ENCODE measurements at regions not wholly inside any gene's neighbourhood (a gene's known extent, or its start where the extent isn't known, plus 50 kb on each side); places are given as distances from the start of the nearest gene placed in this dataset.
"Not testable (repeated sequence)": the region's sequence is repeated elsewhere in the genome, so short reads cannot be mapped to it uniquely, and the experiment has no call there.

GRCh38 chr10:121380211-121380610 lies 218.0 kb downstream of the FGFR2 start:
- in situ Hi-C loops (cut with HindIII; ENCODE audit: low sequenced_read_pairs): no loop called here
- TF ChIP-seq, protein P1, sequence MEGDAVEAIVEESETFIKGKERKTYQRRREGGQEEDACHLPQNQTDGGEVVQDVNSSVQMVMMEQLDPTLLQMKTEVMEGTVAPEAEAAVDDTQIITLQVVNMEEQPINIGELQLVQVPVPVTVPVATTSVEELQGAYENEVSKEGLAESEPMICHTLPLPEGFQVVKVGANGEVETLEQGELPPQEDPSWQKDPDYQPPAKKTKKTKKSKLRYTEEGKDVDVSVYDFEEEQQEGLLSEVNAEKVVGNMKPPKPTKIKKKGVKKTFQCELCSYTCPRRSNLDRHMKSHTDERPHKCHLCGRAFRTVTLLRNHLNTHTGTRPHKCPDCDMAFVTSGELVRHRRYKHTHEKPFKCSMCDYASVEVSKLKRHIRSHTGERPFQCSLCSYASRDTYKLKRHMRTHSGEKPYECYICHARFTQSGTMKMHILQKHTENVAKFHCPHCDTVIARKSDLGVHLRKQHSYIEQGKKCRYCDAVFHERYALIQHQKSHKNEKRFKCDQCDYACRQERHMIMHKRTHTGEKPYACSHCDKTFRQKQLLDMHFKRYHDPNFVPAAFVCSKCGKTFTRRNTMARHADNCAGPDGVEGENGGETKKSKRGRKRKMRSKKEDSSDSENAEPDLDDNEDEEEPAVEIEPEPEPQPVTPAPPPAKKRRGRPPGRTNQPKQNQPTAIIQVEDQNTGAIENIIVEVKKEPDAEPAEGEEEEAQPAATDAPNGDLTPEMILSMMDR (IDR thresholded peaks at IDR 0.05; ENCODE audit: low read depth, low read length): no peak
- DNase-seq (ENCODE audit: low read depth, low spot score): no peak
- H3K4me3 ChIP-seq (ENCODE audit: low read depth, low read length): no peak overlapping the region

GRCh38 chr10:121382029-121382520 lies 216.2 kb downstream of the FGFR2 start:
- H3K4me3 ChIP-seq (ENCODE audit: low read depth, low read length); DNase-seq (ENCODE audit: low read depth, low spot score); in situ Hi-C loops (cut with HindIII; ENCODE audit: low sequenced_read_pairs): not testable (repeated sequence)

DNA sequence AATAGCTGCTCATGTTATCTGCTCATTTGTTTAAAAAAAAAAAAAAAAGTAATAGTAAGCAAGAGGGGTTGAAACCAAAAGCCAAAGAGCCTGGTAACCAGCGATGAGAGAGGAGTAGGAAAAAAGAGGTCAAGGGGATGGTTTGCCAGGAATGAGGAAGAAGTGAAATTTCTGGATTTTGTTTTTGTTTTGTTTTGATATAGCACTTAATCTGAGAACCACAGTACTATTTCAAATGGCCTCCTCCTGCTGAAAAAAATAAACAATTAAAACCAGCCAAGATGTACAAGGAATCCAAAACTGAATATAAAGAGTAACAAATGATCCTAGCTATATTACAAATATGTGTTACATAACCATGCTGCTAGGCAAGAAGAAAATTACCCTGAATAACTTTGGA lies 213.1 kb downstream of the FGFR2 start:
- no peak for DNase-seq (ENCODE audit: low read depth, low spot score)
- TF ChIP-seq, protein P1 (IDR thresholded peaks at IDR 0.05; ENCODE audit: low read depth, low read length): no peak
- no peak overlapping the region for H3K4me3 ChIP-seq (ENCODE audit: low read depth, low read length)
- in situ Hi-C loops (cut with HindIII; ENCODE audit: low sequenced_read_pairs): no loop called here

DNA sequence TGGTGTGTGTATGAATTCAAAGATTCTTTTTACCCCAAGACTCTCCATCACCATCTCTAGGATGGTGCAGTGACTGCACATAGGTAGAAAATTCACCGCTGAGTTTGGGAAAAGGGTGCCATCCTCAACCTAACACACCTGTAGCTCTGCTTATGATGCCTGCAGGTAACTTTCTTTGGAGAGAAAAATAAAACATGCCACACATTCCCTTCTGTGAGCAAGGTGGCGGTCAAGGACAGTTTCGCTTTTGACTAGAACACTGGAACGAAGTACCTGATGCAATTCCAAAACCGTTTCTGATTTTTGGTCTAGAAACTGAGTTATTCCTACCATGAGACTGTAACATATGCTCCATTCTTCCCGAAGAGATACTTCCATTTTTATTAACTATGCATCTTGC lies 205.6 kb downstream of the FGFR2 start:
- TF ChIP-seq, protein P1 (IDR thresholded peaks at IDR 0.05; ENCODE audit: low read depth, low read length): no peak
- in situ Hi-C loops (cut with HindIII; ENCODE audit: low sequenced_read_pairs): no loop called here
- no peak overlapping the region for H3K4me3 ChIP-seq (ENCODE audit: low read depth, low read length)
- no peak for DNase-seq (ENCODE audit: low read depth, low spot score)

GRCh38 chr10:121393522-121393921 lies 204.7 kb downstream of the FGFR2 start:
- in situ Hi-C loops (cut with HindIII; ENCODE audit: low sequenced_read_pairs): no loop called here
- no peak for DNase-seq (ENCODE audit: low read depth, low spot score)
- H3K4me3 ChIP-seq (ENCODE audit: low read depth, low read length): no peak overlapping the region
- TF ChIP-seq, protein P1 (IDR thresholded peaks at IDR 0.05; ENCODE audit: low read depth, low read length): no peak

- in situ Hi-C loops (cut with HindIII; ENCODE audit: low sequenced_read_pairs); H3K4me3 ChIP-seq (ENCODE audit: low read depth, low read length); DNase-seq (ENCODE audit: low read depth, low spot score): not testable (repeated sequence)
These were observed 197.7 kb downstream of the FGFR2 start for GRCh38 chr10:121400507-121400906.

DNA sequence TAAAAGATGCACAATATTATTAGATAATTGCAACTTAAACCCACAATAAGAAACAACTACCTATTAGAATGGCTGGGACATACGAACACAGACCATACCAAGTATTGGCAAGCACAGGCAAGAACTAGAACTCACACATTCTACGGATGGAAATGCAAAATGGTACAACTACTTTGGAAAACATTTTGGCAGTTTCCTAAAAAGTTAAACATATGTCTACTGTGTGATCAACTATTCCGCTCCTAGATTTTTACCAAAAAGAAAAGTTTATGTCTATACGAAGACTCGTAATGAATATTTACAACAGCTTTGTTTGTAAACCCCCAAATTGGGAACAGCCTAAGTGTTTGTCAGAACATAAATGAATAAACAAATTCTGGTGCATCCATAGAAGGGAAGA lies 194.7 kb downstream of the FGFR2 start:
- H3K4me3 ChIP-seq (ENCODE audit: low read depth, low read length): no peak overlapping the region
- DNase-seq (ENCODE audit: low read depth, low spot score): no peak
- TF ChIP-seq, protein P1 (IDR thresholded peaks at IDR 0.05; ENCODE audit: low read depth, low read length): no peak
- in situ Hi-C loops (cut with HindIII; ENCODE audit: low sequenced_read_pairs): no loop called here

GRCh38 chr10:121404611-121405010 lies 193.6 kb downstream of the FGFR2 start:
- TF ChIP-seq, protein P1 (IDR thresholded peaks at IDR 0.05; ENCODE audit: low read depth, low read length): no peak
- in situ Hi-C loops (cut with HindIII; ENCODE audit: low sequenced_read_pairs): no loop called here
- no peak overlapping the region for H3K4me3 ChIP-seq (ENCODE audit: low read depth, low read length)
- no peak for DNase-seq (ENCODE audit: low read depth, low spot score)

All from astrocyte of the spinal cord (primary cell).